ENCODE measurements at regions not wholly inside any gene's neighbourhood (a gene's known extent, or its start where the extent isn't known, plus 50 kb on each side); places are given as distances from the start of the nearest gene placed in this dataset.
"Not testable (repeated sequence)": the region's sequence is repeated elsewhere in the genome, so short reads cannot be mapped to it uniquely, and the experiment has no call there.

GRCh38 chr4:133277940-133278339 lies 128.8 kb downstream of the PCDH10 start:
- DNase-seq, result not testable (repeated sequence)

- DNase-seq, result no peak
These were observed 126.2 kb downstream of the PCDH10 start for GRCh38 chr4:133275246-133275645.

- DNase-seq, result no peak
These were observed 124.3 kb downstream of the PCDH10 start for GRCh38 chr4:133273401-133273800.

- DNase-seq, result no peak
These were observed 121.0 kb downstream of the PCDH10 start for GRCh38 chr4:133270021-133270570.

- no peak for DNase-seq
These were observed 119.1 kb downstream of the PCDH10 start for GRCh38 chr4:133268205-133268604.

- not testable (repeated sequence) for DNase-seq
These were observed 118.4 kb downstream of the PCDH10 start for GRCh38 chr4:133267506-133267905.

GRCh38 chr4:133266966-133267365 lies 117.9 kb downstream of the PCDH10 start:
- DNase-seq, result not testable (repeated sequence)

- not testable (repeated sequence) for DNase-seq
These were observed 115.2 kb downstream of the PCDH10 start for GRCh38 chr4:133264251-133264650.

- DNase-seq, result no peak
These were observed 114.0 kb downstream of the PCDH10 start for GRCh38 chr4:133263104-133263503.

- no peak for DNase-seq
These were observed 98.8 kb downstream of the PCDH10 start for GRCh38 chr4:133247861-133248260.

GRCh38 chr4:133245226-133245625 lies 96.1 kb downstream of the PCDH10 start:
- no peak for DNase-seq
